ENCODE measurements at regions not wholly inside any gene's neighbourhood (a gene's known extent, or its start where the extent isn't known, plus 50 kb on each side); places are given as distances from the start of the nearest gene placed in this dataset.
A peak's percentile ranks its signal among the peaks of the same experiment; 100 is the strongest.
"Not testable (repeated sequence)": the region's sequence is repeated elsewhere in the genome, so short reads cannot be mapped to it uniquely, and the experiment has no call there.

- no peak overlapping the region for H3K4me3 ChIP-seq (replicated peaks in 1 of 2; ENCODE audit: low read depth in 2 of 2, low read length in 2 of 2)
- peak in 1 of 2 donors; percentile 20 for DNase-seq (ENCODE audit: low read depth in 2 of 2)
- TF ChIP-seq CTCF (IDR thresholded peaks at IDR 0.05; ENCODE audit: low read depth, low read length) = no peak
Measured at GRCh38 chr5:118580949-118581348, 407.4 kb downstream of the DTWD2 start.

- no peak overlapping the region for H3K4me3 ChIP-seq (replicated peaks in 1 of 2; ENCODE audit: low read depth in 2 of 2, low read length in 2 of 2)
- DNase-seq (ENCODE audit: low read depth in 2 of 2) = peak in 1 of 2 donors; percentile 71
- TF ChIP-seq CTCF (IDR thresholded peaks at IDR 0.05; ENCODE audit: low read depth, low read length) = no peak
Measured at GRCh38 chr5:118578093-118578492, 410.3 kb downstream of the DTWD2 start.

DNA sequence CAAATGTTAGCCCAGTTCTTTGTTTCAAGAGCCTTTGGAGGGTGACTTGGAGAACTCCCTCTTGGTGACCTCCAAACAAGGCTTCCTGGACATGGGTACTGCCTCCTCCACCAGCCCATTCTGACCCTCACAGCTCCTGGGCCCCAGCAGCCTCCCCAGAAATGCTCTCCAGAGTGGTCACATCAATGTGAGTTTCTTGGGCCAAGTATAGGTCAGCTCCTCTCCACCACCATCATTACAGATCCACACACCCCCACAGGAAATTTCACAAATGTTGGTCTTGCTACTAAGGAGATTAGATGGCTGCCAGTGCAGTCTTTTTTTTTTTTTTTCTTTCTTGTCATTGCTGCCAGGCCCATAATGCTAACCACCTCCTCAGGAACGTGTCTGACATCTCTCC, 410.7 kb downstream of the DTWD2 start:
- TF ChIP-seq CTCF (IDR thresholded peaks at IDR 0.05; ENCODE audit: low read depth, low read length) = no peak
- DNase-seq (ENCODE audit: low read depth in 2 of 2) = peak in 1 of 2 donors; percentile 57
- no peak overlapping the region for H3K4me3 ChIP-seq (replicated peaks in 1 of 2; ENCODE audit: low read depth in 2 of 2, low read length in 2 of 2)

GRCh38 chr5:118570276-118570675, 418.1 kb downstream of the DTWD2 start:
- DNase-seq (ENCODE audit: low read depth in 2 of 2); H3K4me3 ChIP-seq (replicated peaks in 1 of 2; ENCODE audit: low read depth in 2 of 2, low read length in 2 of 2): not testable (repeated sequence)

GRCh38 chr5:118569596-118569995, 418.8 kb downstream of the DTWD2 start:
- not testable (repeated sequence) for H3K4me3 ChIP-seq (replicated peaks in 1 of 2; ENCODE audit: low read depth in 2 of 2, low read length in 2 of 2); DNase-seq (ENCODE audit: low read depth in 2 of 2)

- DNase-seq (ENCODE audit: low read depth in 2 of 2) = no peak
- H3K4me3 ChIP-seq (replicated peaks in 1 of 2; ENCODE audit: low read depth in 2 of 2, low read length in 2 of 2) = no peak overlapping the region
- TF ChIP-seq CTCF (IDR thresholded peaks at IDR 0.05; ENCODE audit: low read depth, low read length) = no peak
Measured at GRCh38 chr5:118565335-118565971, 422.9 kb downstream of the DTWD2 start.

DNA sequence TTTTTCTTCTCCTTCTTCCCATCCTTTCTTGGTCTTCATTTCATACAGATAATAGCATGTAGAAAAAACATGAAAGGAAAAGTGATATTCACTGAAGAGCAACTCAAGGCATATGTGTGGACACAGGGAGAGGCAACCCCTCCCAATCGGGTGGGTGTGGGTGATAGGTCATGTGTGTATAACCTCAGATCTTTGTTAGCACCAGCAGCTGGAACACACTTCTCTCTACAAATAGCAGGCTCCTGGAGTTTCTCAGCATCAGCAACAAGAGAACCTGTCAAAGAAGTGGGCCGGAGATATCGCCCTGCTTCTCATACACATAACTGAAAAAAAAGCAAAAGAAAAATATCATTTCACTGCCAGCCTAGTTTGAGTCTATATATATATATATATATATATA, 426.4 kb downstream of the DTWD2 start:
- DNase-seq (ENCODE audit: low read depth in 2 of 2) = no peak

More for the DNA sequence above, 426.4 kb downstream of the DTWD2 start:
- no peak overlapping the region for H3K4me3 ChIP-seq (replicated peaks in 1 of 2; ENCODE audit: low read depth in 2 of 2, low read length in 2 of 2)
- TF ChIP-seq CTCF (IDR thresholded peaks at IDR 0.05; ENCODE audit: low read depth, low read length) = no peak
